GM06990 (cell line): ENCODE measurements at regions not wholly inside any gene's neighbourhood (a gene's known extent, or its start where the extent isn't known, plus 50 kb on each side); places are given as distances from the start of the nearest gene placed in this dataset.

Experiments used
- DNase-seq: peaks from one replicate; pipeline ENCODE4 v3.0.0-alpha.2; 2011; ENCODE audit not compliant: insufficient read length; ENCODE audit errors: extremely low read depth
- H3K27me3 ChIP-seq: replicated peaks from 2 replicates; pipeline ENCODE4 v1.6.0; 2011; ENCODE audit warnings: low read length; ENCODE audit not compliant: control insufficient read depth, insufficient read depth
- H3K36me3 ChIP-seq: 2 replicates; pipeline ENCODE4 v1.5.1; 2011; ENCODE audit warnings: low read length; ENCODE audit not compliant: control insufficient read depth, insufficient read depth
- H3K4me3 ChIP-seq: replicated peaks from 2 replicates; pipeline ENCODE4 v1.5.1; 2011; ENCODE audit warnings: low read depth, mild to moderate bottlenecking, control low read depth, low read length
- CTCF ChIP-seq: IDR thresholded peaks from 2 replicates; pipeline ENCODE4 v1.5.1; 2011; ENCODE audit warnings: low read length, control low read depth, mild to moderate bottlenecking, inconsistent platforms; ENCODE audit not compliant: insufficient read depth, poor library complexity, severe bottlenecking

- no peak for DNase-seq
- no peak for TF ChIP-seq CTCF
Observed at GRCh38 chr3:85180-85579, 111.4 kb upstream of the CHL1 start.

GRCh38 chr3:88267-88666, 108.3 kb upstream of the CHL1 start:
- no peak for DNase-seq
- H3K36me3 ChIP-seq: no peaks in the 10 kb centered on the region
- TF ChIP-seq CTCF: no peak

More at GRCh38 chr3:85180-85579, 111.4 kb upstream of the CHL1 start:
- no peaks in the 10 kb centered on the region for H3K27me3 ChIP-seq
- H3K36me3 ChIP-seq: no peaks in the 10 kb centered on the region
- H3K4me3 ChIP-seq: no peak overlapping the region

GRCh38 chr3:93746-94145, 102.8 kb upstream of the CHL1 start:
- no peak for TF ChIP-seq CTCF

More at GRCh38 chr3:88267-88666, 108.3 kb upstream of the CHL1 start:
- H3K4me3 ChIP-seq: no peak overlapping the region
- H3K27me3 ChIP-seq: no peaks in the 10 kb centered on the region

GRCh38 chr3:96259-96658, 100.3 kb upstream of the CHL1 start:
- TF ChIP-seq CTCF: no peak
- H3K4me3 ChIP-seq: no peak overlapping the region
- no peak for DNase-seq
- H3K36me3 ChIP-seq: no peaks in the 10 kb centered on the region
- no peaks in the 10 kb centered on the region for H3K27me3 ChIP-seq

More at GRCh38 chr3:93746-94145, 102.8 kb upstream of the CHL1 start:
- DNase-seq: no peak
- Histone ChIP-seq H3K4me3 (no peak overlapping the region), H3K36me3 (no peaks in the 10 kb centered on the region), H3K27me3 (no peaks in the 10 kb centered on the region)

- no peak for TF ChIP-seq CTCF
- Histone ChIP-seq H3K36me3 (no peaks in the 10 kb centered on the region), H3K4me3 (no peak overlapping the region), H3K27me3 (no peaks in the 10 kb centered on the region)
- no peak for DNase-seq
Observed at GRCh38 chr3:97417-98258, 98.9 kb upstream of the CHL1 start.
